Esophagus muscularis mucosa (tissue), 4 donors: ENCODE measurements at regions not wholly inside any gene's neighbourhood (a gene's known extent, or its start where the extent isn't known, plus 50 kb on each side); places are given as distances from the start of the nearest gene placed in this dataset.

Experiments used
- EP300 ChIP-seq: sonication (generic); formaldehyde crosslinking; IDR thresholded peaks from one replicate; pipeline ENCODE4 v1.6.1; 2017; ENCODE audit warnings: antibody characterized with exemption
- POLR2AphosphoS5 ChIP-seq, 2 donors: sonication (generic); formaldehyde crosslinking; IDR thresholded peaks; one replicate each; pipeline ENCODE4 v1.6.1; 2017; ENCODE audit warnings: antibody characterized with exemption in 2 of 2
- TF ChIP-seq, protein P1 (sequence below), 3 experiments: fragments of 200-600 bp in 2 of 3; fragments of 450-650 bp in 1 of 3; sonication (generic) in 2 of 3; IDR thresholded peaks; one replicate each; pipeline ENCODE4 v1.5.1; 2017 to 2019; ENCODE audit warnings: antibody characterized with exemption in 3 of 3, mild to moderate bottlenecking in 2 of 3, moderate library complexity in 1 of 3

DNA sequence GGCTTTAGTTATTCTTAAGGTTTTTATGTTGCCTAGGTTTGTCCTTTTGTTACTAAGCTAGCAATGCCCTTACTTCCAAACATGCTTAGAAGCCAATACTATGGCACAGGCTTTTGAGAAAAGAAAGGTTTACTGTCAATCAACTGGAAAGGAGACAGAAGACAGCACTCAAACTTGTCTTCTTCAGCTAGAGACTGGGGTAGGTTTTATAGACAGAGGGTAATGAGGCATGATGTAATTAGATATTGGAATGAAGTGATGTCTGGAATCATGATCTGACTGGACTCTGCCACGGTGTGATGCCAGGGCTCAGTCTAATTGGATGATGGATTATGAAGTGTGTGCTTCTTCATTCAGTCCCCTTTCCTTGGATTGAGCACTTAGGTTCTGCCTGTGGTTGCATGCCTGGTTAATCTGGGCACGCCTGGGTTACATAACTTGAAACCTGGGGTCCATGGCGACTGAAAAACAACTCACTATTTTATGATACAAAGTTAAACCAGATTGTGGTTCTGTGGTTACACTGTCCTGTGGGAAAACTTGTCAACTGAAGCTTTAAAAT lies 625.8 kb downstream of the BRINP3 start:
- TF ChIP-seq, protein P1, sequence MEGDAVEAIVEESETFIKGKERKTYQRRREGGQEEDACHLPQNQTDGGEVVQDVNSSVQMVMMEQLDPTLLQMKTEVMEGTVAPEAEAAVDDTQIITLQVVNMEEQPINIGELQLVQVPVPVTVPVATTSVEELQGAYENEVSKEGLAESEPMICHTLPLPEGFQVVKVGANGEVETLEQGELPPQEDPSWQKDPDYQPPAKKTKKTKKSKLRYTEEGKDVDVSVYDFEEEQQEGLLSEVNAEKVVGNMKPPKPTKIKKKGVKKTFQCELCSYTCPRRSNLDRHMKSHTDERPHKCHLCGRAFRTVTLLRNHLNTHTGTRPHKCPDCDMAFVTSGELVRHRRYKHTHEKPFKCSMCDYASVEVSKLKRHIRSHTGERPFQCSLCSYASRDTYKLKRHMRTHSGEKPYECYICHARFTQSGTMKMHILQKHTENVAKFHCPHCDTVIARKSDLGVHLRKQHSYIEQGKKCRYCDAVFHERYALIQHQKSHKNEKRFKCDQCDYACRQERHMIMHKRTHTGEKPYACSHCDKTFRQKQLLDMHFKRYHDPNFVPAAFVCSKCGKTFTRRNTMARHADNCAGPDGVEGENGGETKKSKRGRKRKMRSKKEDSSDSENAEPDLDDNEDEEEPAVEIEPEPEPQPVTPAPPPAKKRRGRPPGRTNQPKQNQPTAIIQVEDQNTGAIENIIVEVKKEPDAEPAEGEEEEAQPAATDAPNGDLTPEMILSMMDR (IDR thresholded peaks at IDR 0.05): no peak
- TF ChIP-seq POLR2AphosphoS5 (IDR thresholded peaks at IDR 0.05) (no peak), EP300 (no peak)
